Keratinocyte (primary cell): ENCODE measurements at regions not wholly inside any gene's neighbourhood (a gene's known extent, or its start where the extent isn't known, plus 50 kb on each side); places are given as distances from the start of the nearest gene placed in this dataset.

Experiments used
- EZH2 ChIP-seq: IDR thresholded peaks from one replicate; pipeline ENCODE4 v1.6.1; 2012; ENCODE audit warnings: inconsistent platforms, mild to moderate bottlenecking, low read length, moderate library complexity
- TF ChIP-seq, protein P1 (sequence below), 3 experiments: IDR thresholded peaks in 1 of 3; conservative IDR thresholded peaks in 1 of 3; optimal IDR thresholded peaks in 1 of 3; 2 replicates in 2 of 3; 3 replicates in 1 of 3; pipeline versions ENCODE3 to v1.5.1; 2011; ENCODE audit warnings: low read length in 3 of 3, mild to moderate bottlenecking in 3 of 3, moderate library complexity in 2 of 3, control low read depth in 1 of 3, inconsistent platforms in 1 of 3; ENCODE audit not compliant: insufficient read depth in 2 of 3; ENCODE audit errors: extremely low read depth in 1 of 3

DNA sequence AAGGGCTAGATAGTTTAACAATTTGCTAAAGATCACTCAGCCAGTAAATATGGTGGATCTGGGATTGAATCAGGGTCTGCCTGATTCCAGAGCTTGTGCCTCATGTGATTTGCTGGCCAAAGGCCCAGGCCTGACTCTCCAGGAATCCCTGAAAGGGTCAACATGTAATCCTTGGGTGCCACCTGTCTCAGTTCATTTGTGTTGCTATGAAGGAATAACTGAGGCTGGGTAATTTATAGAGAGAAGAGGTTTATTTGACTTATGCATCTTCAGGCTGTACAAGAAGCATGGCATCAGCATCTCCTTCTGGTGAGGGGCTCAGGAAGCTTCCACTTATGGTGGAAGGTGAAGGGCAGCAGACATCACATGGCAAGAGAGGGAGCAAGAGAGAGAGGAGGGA is 144.9 kb downstream of the FCRL5 start:
- TF ChIP-seq, protein P1, sequence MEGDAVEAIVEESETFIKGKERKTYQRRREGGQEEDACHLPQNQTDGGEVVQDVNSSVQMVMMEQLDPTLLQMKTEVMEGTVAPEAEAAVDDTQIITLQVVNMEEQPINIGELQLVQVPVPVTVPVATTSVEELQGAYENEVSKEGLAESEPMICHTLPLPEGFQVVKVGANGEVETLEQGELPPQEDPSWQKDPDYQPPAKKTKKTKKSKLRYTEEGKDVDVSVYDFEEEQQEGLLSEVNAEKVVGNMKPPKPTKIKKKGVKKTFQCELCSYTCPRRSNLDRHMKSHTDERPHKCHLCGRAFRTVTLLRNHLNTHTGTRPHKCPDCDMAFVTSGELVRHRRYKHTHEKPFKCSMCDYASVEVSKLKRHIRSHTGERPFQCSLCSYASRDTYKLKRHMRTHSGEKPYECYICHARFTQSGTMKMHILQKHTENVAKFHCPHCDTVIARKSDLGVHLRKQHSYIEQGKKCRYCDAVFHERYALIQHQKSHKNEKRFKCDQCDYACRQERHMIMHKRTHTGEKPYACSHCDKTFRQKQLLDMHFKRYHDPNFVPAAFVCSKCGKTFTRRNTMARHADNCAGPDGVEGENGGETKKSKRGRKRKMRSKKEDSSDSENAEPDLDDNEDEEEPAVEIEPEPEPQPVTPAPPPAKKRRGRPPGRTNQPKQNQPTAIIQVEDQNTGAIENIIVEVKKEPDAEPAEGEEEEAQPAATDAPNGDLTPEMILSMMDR (optimal IDR thresholded peaks at IDR 0.05 in 1 of 3, IDR thresholded peaks at IDR 0.05 in 1 of 3, conservative IDR thresholded peaks at IDR 0.05 in 1 of 3; ENCODE audit: extremely low read depth in 1 of 3, insufficient read depth in 2 of 3, low read length in 3 of 3) = no peak
- no peak for TF ChIP-seq EZH2
